Esophagus muscularis mucosa (tissue), 4 donors: ENCODE measurements at regions not wholly inside any gene's neighbourhood (a gene's known extent, or its start where the extent isn't known, plus 50 kb on each side); places are given as distances from the start of the nearest gene placed in this dataset.

ENCODE experiments used
- EP300 ChIP-seq: sonication (generic); formaldehyde crosslinking; IDR thresholded peaks from one replicate; pipeline ENCODE4 v1.6.1; 2017; ENCODE audit warnings: antibody characterized with exemption
- POLR2A ChIP-seq: fragments of 450-650 bp; IDR thresholded peaks from one replicate; pipeline ENCODE4 v1.6.1; 2017; ENCODE audit warnings: antibody characterized with exemption, moderate library complexity, mild to moderate bottlenecking, low read depth
- POLR2AphosphoS5 ChIP-seq, 2 donors: sonication (generic); formaldehyde crosslinking; IDR thresholded peaks; one replicate each; pipeline ENCODE4 v1.6.1; 2017; ENCODE audit warnings: antibody characterized with exemption in 2 of 2
- TF ChIP-seq, protein P1 (sequence below), 3 experiments: fragments of 200-600 bp in 2 of 3; fragments of 450-650 bp in 1 of 3; sonication (generic) in 2 of 3; IDR thresholded peaks; one replicate each; pipeline ENCODE4 v1.5.1; 2017 to 2019; ENCODE audit warnings: antibody characterized with exemption in 3 of 3, mild to moderate bottlenecking in 2 of 3, moderate library complexity in 1 of 3

GRCh38 chr5:105573575-105573974 is 2011.0 kb upstream of the NUDT12 start:
- TF ChIP-seq, protein P1, sequence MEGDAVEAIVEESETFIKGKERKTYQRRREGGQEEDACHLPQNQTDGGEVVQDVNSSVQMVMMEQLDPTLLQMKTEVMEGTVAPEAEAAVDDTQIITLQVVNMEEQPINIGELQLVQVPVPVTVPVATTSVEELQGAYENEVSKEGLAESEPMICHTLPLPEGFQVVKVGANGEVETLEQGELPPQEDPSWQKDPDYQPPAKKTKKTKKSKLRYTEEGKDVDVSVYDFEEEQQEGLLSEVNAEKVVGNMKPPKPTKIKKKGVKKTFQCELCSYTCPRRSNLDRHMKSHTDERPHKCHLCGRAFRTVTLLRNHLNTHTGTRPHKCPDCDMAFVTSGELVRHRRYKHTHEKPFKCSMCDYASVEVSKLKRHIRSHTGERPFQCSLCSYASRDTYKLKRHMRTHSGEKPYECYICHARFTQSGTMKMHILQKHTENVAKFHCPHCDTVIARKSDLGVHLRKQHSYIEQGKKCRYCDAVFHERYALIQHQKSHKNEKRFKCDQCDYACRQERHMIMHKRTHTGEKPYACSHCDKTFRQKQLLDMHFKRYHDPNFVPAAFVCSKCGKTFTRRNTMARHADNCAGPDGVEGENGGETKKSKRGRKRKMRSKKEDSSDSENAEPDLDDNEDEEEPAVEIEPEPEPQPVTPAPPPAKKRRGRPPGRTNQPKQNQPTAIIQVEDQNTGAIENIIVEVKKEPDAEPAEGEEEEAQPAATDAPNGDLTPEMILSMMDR (IDR thresholded peaks at IDR 0.05), result no peak
- TF ChIP-seq POLR2AphosphoS5 (IDR thresholded peaks at IDR 0.05) (no peak), EP300 (no peak), POLR2A (no peak)
